HAP-1 (cell line): ENCODE measurements at regions not wholly inside any gene's neighbourhood (a gene's known extent, or its start where the extent isn't known, plus 50 kb on each side); places are given as distances from the start of the nearest gene placed in this dataset.

Experiments used
- DNase-seq, 2 experiments: peaks; one replicate each; pipeline ENCODE4 v3.0.0-alpha.2; 2016 to 2020; ENCODE audit warnings: low spot score in 2 of 2
- H3K27me3 ChIP-seq: fragments of 250-450 bp; sonication (Bioruptor Pico); 2 replicates; pipeline ENCODE4 v1.5.1; 2020; ENCODE audit warnings: low read depth, mild to moderate bottlenecking, moderate library complexity
- H3K36me3 ChIP-seq: fragments of 250-450 bp; sonication (Bioruptor Pico); replicated peaks from 2 replicates; pipeline ENCODE4 v1.5.1; 2020; ENCODE audit warnings: mild to moderate bottlenecking
- H3K4me1 ChIP-seq: fragments of 250-450 bp; sonication (Bioruptor Pico); 2 replicates; pipeline ENCODE4 v1.5.1; 2020; ENCODE audit warnings: mild to moderate bottlenecking
- H3K4me3 ChIP-seq: fragments of 250-450 bp; sonication (Bioruptor Pico); 2 replicates; pipeline ENCODE4 v1.5.1; 2020; ENCODE audit warnings: mild to moderate bottlenecking, moderate library complexity
- H3K9me3 ChIP-seq: fragments of 250-450 bp; sonication (Bioruptor Pico); 2 replicates; pipeline ENCODE4 v1.5.1; 2020; ENCODE audit warnings: mild to moderate bottlenecking, moderate library complexity
- in situ Hi-C: fragments of 300-500 bp; cut with MboI; formaldehyde crosslinking; loops from 3 replicates; pipeline ENCODE4 v1.14.3; 2020; ENCODE audit warnings: low sequenced_read_pairs, inconsistent platforms, mixed read lengths

DNA sequence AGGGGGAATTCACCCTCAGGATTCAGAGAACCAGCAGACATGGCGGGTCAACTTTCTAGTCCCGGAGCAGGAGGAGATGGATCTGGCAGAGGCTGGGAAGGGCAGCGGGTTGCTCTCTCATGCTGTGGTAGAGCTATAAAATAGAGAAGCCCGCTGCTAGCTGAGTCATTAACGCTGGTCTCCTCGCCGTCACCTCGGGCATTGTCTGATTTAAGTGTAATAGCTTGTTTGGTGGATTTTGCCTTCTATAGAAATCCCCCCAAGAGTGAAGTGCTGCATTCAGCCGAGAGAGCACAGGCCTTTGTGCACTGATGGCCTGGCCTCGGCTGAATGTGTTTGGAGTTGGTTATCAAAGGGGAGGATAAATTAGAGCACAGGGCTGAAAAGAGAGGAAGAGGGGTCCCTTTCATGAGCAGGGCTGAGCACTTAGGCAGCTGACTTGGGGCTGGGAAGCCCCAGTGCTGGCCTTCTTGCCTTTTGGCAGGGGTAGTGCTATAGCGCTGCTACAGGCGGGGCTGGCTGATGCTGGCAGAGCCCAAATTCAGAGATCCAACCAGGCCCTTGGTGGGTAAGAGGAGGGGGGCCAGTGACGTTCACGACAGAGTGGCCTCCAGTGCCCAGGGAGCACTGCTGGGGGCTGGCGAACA is 161.1 kb upstream of the CADM1 start:
- no peak for DNase-seq
- in situ Hi-C loops: no loop called here
- Histone ChIP-seq H3K36me3 (no peaks in the 10 kb centered on the region), H3K9me3 (no peaks in the 10 kb centered on the region), H3K4me1 (no peaks in the 10 kb centered on the region), H3K4me3 (no peak overlapping the region), H3K27me3 (peaks cover 7% of the 10 kb centered on the region)

DNA sequence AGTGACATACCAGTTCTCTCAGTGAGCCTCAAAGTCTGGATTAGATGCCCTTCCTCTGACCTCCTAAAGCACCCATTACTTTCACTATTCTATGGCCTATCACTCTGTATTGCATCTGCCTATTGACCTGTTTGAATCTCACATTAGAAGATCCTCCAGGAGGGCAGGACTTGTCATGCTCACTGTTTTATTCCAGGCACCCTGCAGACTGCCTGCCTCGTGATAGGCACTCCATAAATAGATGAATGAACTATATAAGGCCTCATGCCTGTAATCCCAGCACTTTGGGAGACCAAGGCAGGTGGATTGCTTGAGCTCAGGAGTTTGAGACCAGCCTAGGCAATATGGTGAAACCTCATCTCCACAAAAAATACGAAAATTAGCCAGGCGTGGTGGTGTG is 160.1 kb upstream of the CADM1 start:
- H3K4me3 ChIP-seq: no peak overlapping the region
- no peaks in the 10 kb centered on the region for H3K36me3 ChIP-seq
- no peaks in the 10 kb centered on the region for H3K4me1 ChIP-seq
- in situ Hi-C loops: no loop called here
- H3K27me3 ChIP-seq: peaks cover 17% of the 10 kb centered on the region
- DNase-seq: no peak
- H3K9me3 ChIP-seq: no peaks in the 10 kb centered on the region

DNA sequence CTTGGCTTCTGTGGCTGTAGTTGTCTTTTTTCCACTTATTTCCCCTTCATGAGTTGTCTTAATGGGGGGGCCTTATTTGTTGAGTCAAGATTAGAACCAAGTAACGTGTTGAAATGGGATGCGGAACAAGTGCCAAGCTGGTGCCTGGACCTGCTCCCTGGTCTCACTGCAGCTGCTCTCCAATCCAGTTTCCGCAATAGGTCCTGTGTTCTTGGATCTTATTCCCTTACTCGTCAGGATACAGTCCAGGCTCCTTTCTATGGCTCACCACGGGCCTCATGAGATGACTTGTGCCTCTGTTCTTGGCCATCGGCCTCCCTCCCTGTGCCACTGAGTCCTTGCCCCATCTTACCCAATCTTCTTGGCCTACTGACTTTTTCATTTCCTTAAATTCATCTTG is 159.6 kb upstream of the CADM1 start:
- in situ Hi-C loops: no loop called here
- Histone ChIP-seq H3K27me3 (peaks cover 22% of the 10 kb centered on the region), H3K4me3 (no peak overlapping the region)

DNA sequence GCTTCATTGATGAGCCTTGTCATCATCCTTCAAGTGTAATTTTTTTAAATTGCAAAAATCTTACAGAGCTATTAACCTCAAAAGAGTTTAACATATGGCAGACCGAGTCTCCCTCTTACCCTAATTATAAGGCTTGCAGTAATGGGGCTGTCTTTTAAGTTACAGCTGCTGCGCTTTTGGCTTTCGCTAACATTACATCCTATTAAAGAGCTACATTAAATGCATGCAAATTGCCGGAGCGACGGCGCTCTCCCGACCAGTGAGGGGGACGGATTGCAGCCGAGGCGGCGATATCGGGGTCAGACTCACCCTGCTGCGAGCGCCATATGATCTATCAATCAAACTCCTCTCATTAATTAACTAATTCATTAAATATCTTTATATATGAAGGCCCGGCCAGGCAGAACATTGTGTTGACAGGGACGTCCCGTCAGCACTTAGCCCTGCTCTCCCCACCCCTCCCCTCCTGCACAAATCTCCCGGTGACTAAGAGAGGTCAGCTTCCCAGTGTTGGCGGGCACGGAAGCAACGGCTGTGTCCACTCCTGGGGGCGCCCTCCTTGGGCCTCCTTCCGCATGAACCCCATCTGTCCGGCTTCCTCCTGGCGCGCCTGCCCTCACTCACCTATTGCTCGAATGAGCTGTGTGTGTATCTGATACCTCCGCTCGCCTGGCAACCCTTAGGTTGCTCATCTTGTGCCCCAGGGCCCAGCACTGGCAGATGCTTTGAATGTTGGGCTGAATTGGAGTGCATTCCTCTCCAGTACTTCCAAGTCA is 156.0 kb upstream of the CADM1 start:
- H3K4me3 ChIP-seq: no peak overlapping the region

More for the DNA sequence above, 159.6 kb upstream of the CADM1 start:
- DNase-seq: no peak
- no peaks in the 10 kb centered on the region for H3K36me3 ChIP-seq
- H3K9me3 ChIP-seq: no peaks in the 10 kb centered on the region
- H3K4me1 ChIP-seq: no peaks in the 10 kb centered on the region

DNA sequence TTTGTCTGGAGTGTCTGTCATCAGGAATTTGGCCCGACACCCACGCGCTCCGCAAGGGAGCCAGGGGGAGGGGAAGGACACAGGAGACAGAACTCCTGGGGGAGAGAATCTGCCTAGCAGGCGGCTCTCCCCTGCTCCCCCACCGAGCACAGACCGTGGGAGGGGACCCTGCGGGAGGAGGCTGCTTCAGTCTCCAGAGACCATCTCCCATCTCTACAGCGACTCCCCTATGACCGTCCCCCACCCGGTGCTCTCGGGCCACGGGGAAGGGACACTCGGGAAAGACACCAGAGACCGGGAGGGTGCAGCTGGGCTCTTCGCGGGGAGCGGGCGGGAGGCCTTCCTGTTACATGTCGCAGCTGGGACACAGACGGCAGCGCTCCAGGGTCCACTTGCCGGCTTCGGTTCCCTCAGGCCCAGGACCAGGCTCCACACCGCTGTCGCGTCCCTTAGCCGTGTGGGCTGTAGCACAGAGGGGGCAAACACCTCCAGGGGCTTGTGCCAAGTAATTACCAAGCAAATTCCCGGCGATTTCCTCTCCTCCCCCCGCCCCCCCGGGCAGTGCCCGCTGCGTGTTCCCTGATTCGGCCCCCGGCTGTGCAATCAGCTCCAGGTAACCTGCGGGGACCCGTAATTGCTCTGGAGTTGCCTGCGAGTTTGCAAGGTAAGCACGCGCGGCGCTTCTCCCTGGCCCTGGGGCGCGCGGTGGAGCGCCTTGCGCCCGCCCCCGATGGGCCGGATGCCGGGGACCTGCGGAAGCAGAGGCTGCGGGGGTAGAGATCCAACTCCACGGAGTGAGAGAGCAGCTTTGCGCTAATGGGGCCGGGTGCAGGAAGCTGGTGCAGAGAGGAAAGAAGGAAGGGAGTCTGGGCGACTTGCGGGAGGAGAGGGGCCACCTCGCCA is 155.1 kb upstream of the CADM1 start:
- no peaks in the 10 kb centered on the region for H3K36me3 ChIP-seq
- DNase-seq: no peak
- no peaks in the 10 kb centered on the region for H3K4me1 ChIP-seq
- no peak overlapping the region for H3K4me3 ChIP-seq
- no peaks in the 10 kb centered on the region for H3K9me3 ChIP-seq
- in situ Hi-C loops: no loop called here
- H3K27me3 ChIP-seq: peaks cover 32% of the 10 kb centered on the region

More for the DNA sequence above, 156.0 kb upstream of the CADM1 start:
- Histone ChIP-seq H3K36me3 (no peaks in the 10 kb centered on the region), H3K9me3 (no peaks in the 10 kb centered on the region), H3K4me1 (no peaks in the 10 kb centered on the region), H3K27me3 (peaks cover 32% of the 10 kb centered on the region)
- no peak for DNase-seq
- in situ Hi-C loops: no loop called here

DNA sequence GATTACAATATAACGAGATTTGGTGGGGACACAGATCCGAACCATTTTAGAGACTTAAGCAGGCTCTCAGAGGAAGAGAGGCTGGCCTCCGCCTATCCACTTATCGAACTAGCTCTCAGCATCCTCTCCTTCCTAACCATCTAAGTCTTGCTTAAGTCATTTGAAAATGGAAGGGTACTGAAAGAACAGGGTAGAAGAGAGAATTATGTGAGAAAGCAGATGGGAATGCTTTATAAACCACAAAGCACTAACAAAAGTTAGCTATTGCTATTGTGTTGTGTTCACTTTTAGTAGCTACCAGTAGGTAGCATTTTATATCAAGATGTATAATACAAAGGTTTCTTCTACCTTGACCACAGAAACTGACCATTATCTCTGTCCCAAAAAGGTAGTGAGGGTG is 153.4 kb upstream of the CADM1 start:
- DNase-seq: no peak
- Histone ChIP-seq H3K9me3 (no peaks in the 10 kb centered on the region), H3K27me3 (peaks cover 32% of the 10 kb centered on the region), H3K4me1 (no peaks in the 10 kb centered on the region), H3K36me3 (no peaks in the 10 kb centered on the region), H3K4me3 (no peak overlapping the region)
- in situ Hi-C loops: no loop called here

DNA sequence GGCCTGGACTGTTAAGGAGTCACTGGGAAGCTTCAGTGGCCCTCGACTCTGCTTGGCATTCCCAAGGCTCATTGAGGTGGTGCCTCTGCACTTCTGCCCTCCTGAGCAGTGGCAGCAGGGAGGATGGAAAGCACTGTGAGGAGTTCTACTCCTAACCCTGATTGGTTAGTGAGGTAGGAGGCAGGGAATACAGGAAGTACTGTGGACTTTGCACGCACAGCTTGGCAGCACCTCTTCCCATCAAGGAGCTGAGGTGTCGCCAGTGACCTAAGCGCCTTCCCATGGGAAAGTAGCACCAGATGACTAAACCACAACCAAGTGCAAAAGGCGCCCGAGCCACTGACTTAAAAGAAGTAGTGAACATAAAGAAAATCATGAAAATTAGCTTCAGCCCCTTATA is 152.5 kb upstream of the CADM1 start:
- peaks cover 32% of the 10 kb centered on the region for H3K27me3 ChIP-seq
- no peak overlapping the region for H3K4me3 ChIP-seq
- no peaks in the 10 kb centered on the region for H3K36me3 ChIP-seq
- no peaks in the 10 kb centered on the region for H3K4me1 ChIP-seq
- H3K9me3 ChIP-seq: no peaks in the 10 kb centered on the region
- in situ Hi-C loops: no loop called here
- no peak for DNase-seq

DNA sequence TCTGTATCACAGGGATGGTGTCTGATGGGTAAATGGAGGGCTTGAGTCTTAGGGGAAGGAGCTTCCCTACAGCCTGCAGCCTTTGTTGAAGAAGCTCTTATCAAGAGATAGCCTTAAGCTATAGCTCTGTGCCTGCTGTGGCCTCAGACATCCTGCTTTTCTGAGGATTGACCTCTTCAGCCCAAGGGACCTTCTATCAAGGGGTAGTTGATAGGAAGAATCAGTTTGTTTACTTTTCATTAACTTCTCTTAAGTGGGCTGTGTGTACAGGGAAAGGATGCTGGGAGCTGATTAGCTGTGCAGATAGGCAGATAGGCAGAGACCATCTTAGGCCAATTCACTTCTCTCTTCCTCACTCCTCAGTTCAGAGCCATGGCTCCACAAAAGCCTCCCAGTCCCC is 151.8 kb upstream of the CADM1 start:
- H3K4me1 ChIP-seq: no peaks in the 10 kb centered on the region
- DNase-seq: no peak
- H3K4me3 ChIP-seq: no peak overlapping the region
- no peaks in the 10 kb centered on the region for H3K36me3 ChIP-seq
- H3K9me3 ChIP-seq: no peaks in the 10 kb centered on the region
- H3K27me3 ChIP-seq: peaks cover 33% of the 10 kb centered on the region
- in situ Hi-C loops: no loop called here

DNA sequence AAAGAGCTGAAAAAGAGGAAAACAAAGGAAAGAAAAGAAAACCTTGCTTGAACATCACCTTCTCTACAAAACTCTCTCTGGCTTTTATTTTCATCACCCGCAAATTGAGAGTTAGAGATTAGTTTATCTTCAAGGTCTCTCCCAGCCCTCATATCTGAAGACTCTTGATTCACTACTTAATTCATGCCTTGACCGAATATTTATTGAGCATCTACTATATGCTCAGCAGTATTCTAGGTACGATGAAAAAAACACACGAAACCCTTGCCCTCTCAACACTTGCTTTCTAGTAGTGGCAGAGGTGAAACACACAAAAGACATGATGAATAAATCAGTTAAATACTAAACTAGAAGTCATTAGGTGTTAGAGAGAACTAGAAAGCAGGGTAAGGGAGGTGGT is 150.6 kb upstream of the CADM1 start:
- no peaks in the 10 kb centered on the region for H3K9me3 ChIP-seq
- in situ Hi-C loops: no loop called here
- no peaks in the 10 kb centered on the region for H3K36me3 ChIP-seq
- H3K4me1 ChIP-seq: no peaks in the 10 kb centered on the region
- no peak for DNase-seq
- H3K4me3 ChIP-seq: no peak overlapping the region
- H3K27me3 ChIP-seq: peaks cover 22% of the 10 kb centered on the region

DNA sequence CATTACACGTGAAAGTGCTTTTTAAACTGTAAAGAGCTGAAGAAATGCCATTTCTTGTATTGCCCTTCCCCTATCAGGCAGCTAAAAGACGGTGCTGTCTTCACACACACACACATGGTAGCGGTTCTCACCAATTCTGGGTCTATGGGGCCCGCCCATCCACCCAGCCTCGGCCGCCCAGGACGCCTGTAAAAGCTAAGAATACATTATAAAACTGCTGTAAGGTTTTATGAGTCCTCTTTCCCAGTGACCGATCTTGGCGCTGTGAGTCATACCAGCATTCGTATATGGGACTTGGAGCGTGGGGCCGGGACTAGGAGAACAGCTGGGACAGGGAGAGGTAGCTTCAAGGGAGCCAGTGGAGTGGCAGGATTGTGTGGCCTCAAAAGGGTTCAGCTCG is 149.7 kb upstream of the CADM1 start:
- in situ Hi-C loops: no loop called here
- DNase-seq: no peak
- H3K27me3 ChIP-seq: peaks cover 13% of the 10 kb centered on the region

DNA sequence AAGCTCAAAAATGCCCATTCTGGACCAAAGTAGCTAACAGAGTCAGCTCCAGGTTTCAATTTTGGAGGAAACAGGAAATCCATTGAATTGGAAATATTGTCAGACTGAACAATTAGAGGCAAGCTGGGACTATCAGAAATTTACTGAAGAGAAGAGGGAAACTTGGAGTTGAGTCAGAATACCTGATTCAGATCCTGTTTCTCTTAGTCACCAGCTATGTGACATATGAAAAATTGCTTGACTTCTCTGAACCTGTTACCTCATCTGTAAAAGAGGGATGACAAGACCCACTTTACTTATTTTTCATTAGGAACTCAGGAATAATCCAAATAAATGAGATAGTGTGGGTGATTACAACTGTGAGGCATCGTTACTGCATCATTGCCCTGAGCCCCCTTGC is 148.9 kb upstream of the CADM1 start:
- peaks cover 5% of the 10 kb centered on the region; the same call in 1 of the 2 replicates for H3K27me3 ChIP-seq
- in situ Hi-C loops: no loop called here
- H3K9me3 ChIP-seq: no peaks in the 10 kb centered on the region
- H3K4me3 ChIP-seq: no peak overlapping the region
- H3K36me3 ChIP-seq: no peaks in the 10 kb centered on the region
- DNase-seq: no peak
- H3K4me1 ChIP-seq: no peaks in the 10 kb centered on the region

More for the DNA sequence above, 149.7 kb upstream of the CADM1 start:
- Histone ChIP-seq H3K36me3 (no peaks in the 10 kb centered on the region), H3K9me3 (no peaks in the 10 kb centered on the region), H3K4me1 (no peaks in the 10 kb centered on the region), H3K4me3 (no peak overlapping the region)

DNA sequence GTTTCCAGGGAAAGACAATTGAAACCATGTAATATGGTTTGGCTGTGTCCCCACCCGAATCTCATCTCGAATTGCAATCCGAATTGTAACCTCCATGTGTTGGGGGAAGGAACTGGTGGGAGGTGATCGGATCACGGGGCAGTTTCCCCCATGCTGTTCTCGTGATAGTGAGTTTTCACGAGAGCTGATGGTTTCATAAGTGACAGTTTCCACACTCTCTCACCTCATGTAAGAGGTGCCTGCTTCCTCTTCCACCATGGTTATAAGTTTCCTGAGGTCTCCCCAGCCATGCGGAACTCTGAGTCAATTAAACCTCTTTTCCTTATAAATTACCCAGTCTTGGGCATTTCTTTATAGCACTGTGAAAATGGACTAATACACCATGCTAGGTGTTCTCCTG is 148.3 kb upstream of the CADM1 start:
- Histone ChIP-seq H3K4me3 (no peak overlapping the region), H3K4me1 (no peaks in the 10 kb centered on the region), H3K9me3 (no peaks in the 10 kb centered on the region), H3K27me3 (0 out of 2 replicates have a peak, but pooled peaks cover 2% of the 10 kb centered on the region), H3K36me3 (no peaks in the 10 kb centered on the region)
- no peak for DNase-seq
- in situ Hi-C loops: no loop called here

DNA sequence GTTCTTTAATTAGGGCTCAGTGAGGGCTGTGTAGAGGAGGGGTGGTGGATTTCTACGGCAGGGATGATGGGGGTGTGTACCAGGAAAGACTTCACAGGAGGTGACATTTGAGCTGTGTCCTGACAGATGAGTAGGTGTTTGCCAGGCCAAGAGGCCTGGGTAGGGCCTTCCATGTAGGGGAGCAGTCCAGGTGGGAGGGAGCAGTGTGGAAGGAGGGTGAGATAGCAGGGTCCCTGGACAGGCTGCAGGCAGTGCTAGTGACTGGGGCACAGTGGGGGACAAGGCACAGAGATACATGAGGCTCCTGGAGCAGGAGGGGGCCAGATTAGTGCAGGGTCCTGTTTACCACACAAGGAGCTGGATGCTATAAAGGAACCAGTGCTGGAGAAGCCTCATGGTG is 147.9 kb upstream of the CADM1 start:
- Histone ChIP-seq H3K9me3 (no peaks in the 10 kb centered on the region), H3K4me3 (no peak overlapping the region), H3K4me1 (no peaks in the 10 kb centered on the region), H3K27me3 (0 out of 2 replicates have a peak, but pooled peaks cover 2% of the 10 kb centered on the region), H3K36me3 (no peaks in the 10 kb centered on the region)
- DNase-seq: no peak
- in situ Hi-C loops: no loop called here

DNA sequence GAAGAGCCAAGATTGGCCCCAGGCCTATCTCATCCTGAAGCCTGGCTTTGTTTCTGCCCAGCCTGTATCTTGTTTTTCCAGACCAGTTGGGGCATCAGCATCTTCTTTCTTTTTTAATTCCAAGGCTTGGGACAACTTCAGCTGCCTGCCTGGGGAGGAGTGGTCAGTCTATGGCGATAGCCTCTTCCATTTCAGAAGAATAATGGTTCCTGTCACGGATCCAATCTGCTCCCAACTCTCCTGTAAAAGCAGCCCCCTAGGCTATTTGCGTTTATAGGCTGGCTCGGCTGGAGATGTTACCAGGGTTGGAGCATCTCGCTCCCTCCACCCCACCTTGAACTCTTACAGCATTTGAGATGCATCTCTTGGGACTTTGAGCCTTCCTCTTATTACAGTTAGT is 145.2 kb upstream of the CADM1 start:
- no peaks in the 10 kb centered on the region for H3K36me3 ChIP-seq
- H3K27me3 ChIP-seq: 0 out of 2 replicates have a peak, but pooled peaks cover 2% of the 10 kb centered on the region
- H3K4me1 ChIP-seq: no peaks in the 10 kb centered on the region
- no peak overlapping the region for H3K4me3 ChIP-seq
- no peaks in the 10 kb centered on the region for H3K9me3 ChIP-seq
- DNase-seq: no peak
- in situ Hi-C loops: no loop called here
